ENCODE measurements at regions not wholly inside any gene's neighbourhood (a gene's known extent, or its start where the extent isn't known, plus 50 kb on each side); places are given as distances from the start of the nearest gene placed in this dataset.

GRCh38 chr6:41426438-41426851 is 91.0 kb downstream of the NCR2 start:
- ATAC-seq (no peak), FAIRE-seq (no peak), DNase-seq (ENCODE audit: low read depth in 1 of 2, low spot score in 1 of 2) (no peak)
- ChIA-PET CTCF (interaction anchor here (0.9 to 5.6 kb wide), 8 partner anchors 10 to 279 kb away, joined by 3 to 44 read pairs (median 6); no protein-coding TSS in a partner anchor), POLR2A (no interaction called here)
- Histone ChIP-seq H3K4me1 (peaks cover 15% of the 10 kb centered on the region), H3K27ac (no peak overlapping the region), H3K4me3 (no peak overlapping the region), H3K9me3 (no peaks in the 10 kb centered on the region), H3K4me2 (no peak overlapping the region)
- TF ChIP-seq, protein P1, sequence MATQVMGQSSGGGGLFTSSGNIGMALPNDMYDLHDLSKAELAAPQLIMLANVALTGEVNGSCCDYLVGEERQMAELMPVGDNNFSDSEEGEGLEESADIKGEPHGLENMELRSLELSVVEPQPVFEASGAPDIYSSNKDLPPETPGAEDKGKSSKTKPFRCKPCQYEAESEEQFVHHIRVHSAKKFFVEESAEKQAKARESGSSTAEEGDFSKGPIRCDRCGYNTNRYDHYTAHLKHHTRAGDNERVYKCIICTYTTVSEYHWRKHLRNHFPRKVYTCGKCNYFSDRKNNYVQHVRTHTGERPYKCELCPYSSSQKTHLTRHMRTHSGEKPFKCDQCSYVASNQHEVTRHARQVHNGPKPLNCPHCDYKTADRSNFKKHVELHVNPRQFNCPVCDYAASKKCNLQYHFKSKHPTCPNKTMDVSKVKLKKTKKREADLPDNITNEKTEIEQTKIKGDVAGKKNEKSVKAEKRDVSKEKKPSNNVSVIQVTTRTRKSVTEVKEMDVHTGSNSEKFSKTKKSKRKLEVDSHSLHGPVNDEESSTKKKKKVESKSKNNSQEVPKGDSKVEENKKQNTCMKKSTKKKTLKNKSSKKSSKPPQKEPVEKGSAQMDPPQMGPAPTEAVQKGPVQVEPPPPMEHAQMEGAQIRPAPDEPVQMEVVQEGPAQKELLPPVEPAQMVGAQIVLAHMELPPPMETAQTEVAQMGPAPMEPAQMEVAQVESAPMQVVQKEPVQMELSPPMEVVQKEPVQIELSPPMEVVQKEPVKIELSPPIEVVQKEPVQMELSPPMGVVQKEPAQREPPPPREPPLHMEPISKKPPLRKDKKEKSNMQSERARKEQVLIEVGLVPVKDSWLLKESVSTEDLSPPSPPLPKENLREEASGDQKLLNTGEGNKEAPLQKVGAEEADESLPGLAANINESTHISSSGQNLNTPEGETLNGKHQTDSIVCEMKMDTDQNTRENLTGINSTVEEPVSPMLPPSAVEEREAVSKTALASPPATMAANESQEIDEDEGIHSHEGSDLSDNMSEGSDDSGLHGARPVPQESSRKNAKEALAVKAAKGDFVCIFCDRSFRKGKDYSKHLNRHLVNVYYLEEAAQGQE (IDR thresholded peaks at IDR 0.05), result no peak
- TF ChIP-seq PHF8 (IDR thresholded peaks at IDR 0.05; ENCODE audit: borderline replicate concordance, low read depth), result no peak
- TF ChIP-seq KDM5A (IDR thresholded peaks at IDR 0.05), result no peak
- no peak for TF ChIP-seq RFX5 (IDR thresholded peaks at IDR 0.05)
- no peak for TF ChIP-seq RNF2 (IDR thresholded peaks at IDR 0.05; ENCODE audit: borderline replicate concordance, low read depth)
- TF ChIP-seq FOXS1 (CRISPR knock-in tag; IDR thresholded peaks at IDR 0.05), result no peak
- TF ChIP-seq NPAS2 (CRISPR knock-in tag; IDR thresholded peaks at IDR 0.05; ENCODE audit: borderline replicate concordance), result no peak
- no peak for TF ChIP-seq EHMT2 (IDR thresholded peaks at IDR 0.05; ENCODE audit: low read depth)
- no peak for TF ChIP-seq CBX2 (IDR thresholded peaks at IDR 0.05; ENCODE audit: borderline replicate concordance, low read depth)
- TF ChIP-seq ZC3H11A (IDR thresholded peaks at IDR 0.05), result no peak
- no peak for TF ChIP-seq HOXB5 (CRISPR knock-in tag; IDR thresholded peaks at IDR 0.05)
- no peak for TF ChIP-seq GATA3 (IDR thresholded peaks at IDR 0.05; ENCODE audit: borderline replicate concordance)
- no peak for TF ChIP-seq CBX8 (IDR thresholded peaks at IDR 0.05)
- no peak for TF ChIP-seq POLR2AphosphoS2 (conservative IDR thresholded peaks at IDR 0.05; ENCODE audit: low read length)
- TF ChIP-seq MAFK (IDR thresholded peaks at IDR 0.05; ENCODE audit: partially characterized antibody), result no peak
- TF ChIP-seq CEBPB (IDR thresholded peaks at IDR 0.05), result no peak
- WGBS (ENCODE audit: missing lambda C conversion rate), result 80% methylated on average over 16 of the region's 16 CpGs

GRCh38 chr6:41426888-41427641 is 91.7 kb downstream of the NCR2 start:
- ATAC-seq, result no peak
- CTCF ChIA-PET, result no interaction called here
- Histone ChIP-seq H3K4me3 (no peak overlapping the region), H3K4me1 (peaks cover 15% of the 10 kb centered on the region), H3K4me2 (no peak overlapping the region), H3K9me3 (no peaks in the 10 kb centered on the region), H3K27ac (peak overlapping the region in 1 of 2 experiments; percentile 95; a peak in 3 of 6 replicates)
- TF ChIP-seq RCOR1 (IDR thresholded peaks at IDR 0.05; ENCODE audit: low read depth, low read length) (no peak), NR3C1 (IDR thresholded peaks at IDR 0.05) (no peak), NPAS2 (CRISPR knock-in tag; IDR thresholded peaks at IDR 0.05; ENCODE audit: borderline replicate concordance) (no peak), PHF8 (IDR thresholded peaks at IDR 0.05; ENCODE audit: borderline replicate concordance, low read depth) (no peak), HEYL (CRISPR knock-in tag; IDR thresholded peaks at IDR 0.05) (no peak), TFCP2L1 (CRISPR knock-in tag; IDR thresholded peaks at IDR 0.05) (no peak), MYC (IDR thresholded peaks at IDR 0.05; ENCODE audit: borderline replicate concordance, low read length) (no peak), GATA3 (IDR thresholded peaks at IDR 0.05; ENCODE audit: borderline replicate concordance) (no peak)
- DNase-seq (ENCODE audit: low read depth in 1 of 2, low spot score in 1 of 2), result no peak
- FAIRE-seq, result no peak
- POLR2A ChIA-PET, result no interaction called here
- WGBS (ENCODE audit: missing lambda C conversion rate), result 94% methylated on average over 24 of the region's 30 CpGs
